H9 (cell line): ENCODE measurements at regions not wholly inside any gene's neighbourhood (a gene's known extent, or its start where the extent isn't known, plus 50 kb on each side); places are given as distances from the start of the nearest gene placed in this dataset.

Experiments
- DNase-seq: peaks from one replicate; pipeline ENCODE4 v3.0.0-alpha.2; 2017
- H2AFZ ChIP-seq: one replicate; pipeline ENCODE4 v1.6.1; 2013; ENCODE audit warnings: mild to moderate bottlenecking, low read length, control low read depth, moderate library complexity
- H2AK5ac ChIP-seq: 2 replicates; pipeline ENCODE4 v1.6.1; 2013; ENCODE audit warnings: low read length, control low read depth, mixed read lengths; ENCODE audit not compliant: insufficient read length
- H2BK120ac ChIP-seq: one replicate; pipeline ENCODE4 v1.6.1; 2013; ENCODE audit warnings: low read depth, mild to moderate bottlenecking, low read length, control low read depth, inconsistent platforms; ENCODE audit not compliant: poor library complexity, severe bottlenecking
- H2BK12ac ChIP-seq: 2 replicates; pipeline ENCODE4 v1.6.1; 2013; ENCODE audit warnings: low read length, control low read depth, mixed read lengths, low read depth; ENCODE audit not compliant: insufficient read length
- H2BK15ac ChIP-seq: 2 replicates; pipeline ENCODE4 v1.6.1; 2013; ENCODE audit warnings: low read depth, low read length, control low read depth
- H2BK20ac ChIP-seq: one replicate; pipeline ENCODE4 v1.6.1; 2013; ENCODE audit warnings: low read depth, mild to moderate bottlenecking, low read length, control low read depth, inconsistent platforms; ENCODE audit not compliant: poor library complexity, severe bottlenecking
- H2BK5ac ChIP-seq: 2 replicates; pipeline ENCODE4 v1.6.1; 2013; ENCODE audit warnings: low read length, control low read depth, mixed read lengths; ENCODE audit not compliant: insufficient read length
- H3K14ac ChIP-seq: 2 replicates; pipeline ENCODE4 v1.6.1; 2013; ENCODE audit warnings: low read length, control low read depth; ENCODE audit not compliant: insufficient read depth
- H3K18ac ChIP-seq: 2 replicates; pipeline ENCODE4 v1.6.1; 2013; ENCODE audit warnings: low read depth, mild to moderate bottlenecking, mixed read lengths, low read length, control low read depth; ENCODE audit not compliant: insufficient read length
- H3K23ac ChIP-seq: 2 replicates; pipeline ENCODE4 v1.6.1; 2013; ENCODE audit warnings: low read length, control low read depth, mixed read lengths, low read depth; ENCODE audit not compliant: insufficient read length
- H3K23me2 ChIP-seq: 2 replicates; pipeline ENCODE4 v1.6.1; 2013; ENCODE audit warnings: low read depth, mild to moderate bottlenecking, mixed read lengths, low read length, control low read depth; ENCODE audit not compliant: insufficient read length, poor library complexity, severe bottlenecking
- H3K27ac ChIP-seq: 2 replicates; pipeline ENCODE4 v1.5.1; 2013; ENCODE audit warnings: low read length, control low read depth, mixed read lengths, low read depth; ENCODE audit not compliant: insufficient read length
- H3K27me3 ChIP-seq: 2 replicates; pipeline ENCODE4 v1.6.1; 2013; ENCODE audit warnings: low read length, control low read depth, inconsistent platforms; ENCODE audit not compliant: insufficient read depth
- H3K4ac ChIP-seq: 2 replicates; pipeline ENCODE4 v1.6.1; 2013; ENCODE audit warnings: low read depth, mild to moderate bottlenecking, control low read depth, inconsistent platforms, low read length, moderate library complexity
- H3K4me1 ChIP-seq: 2 replicates; pipeline ENCODE4 v1.6.1; 2013; ENCODE audit warnings: low read length, control low read depth, inconsistent platforms; ENCODE audit not compliant: insufficient read depth
- H3K4me2 ChIP-seq: 2 replicates; pipeline ENCODE4 v1.6.1; 2013; ENCODE audit warnings: low read length, control low read depth, mixed read lengths; ENCODE audit not compliant: insufficient read length, insufficient read depth
- H3K56ac ChIP-seq: 2 replicates; pipeline ENCODE4 v1.6.1; 2013; ENCODE audit warnings: low read depth, mild to moderate bottlenecking, mixed read lengths, low read length, control low read depth; ENCODE audit not compliant: insufficient read length
- H3K79me1 ChIP-seq: 2 replicates; pipeline ENCODE4 v1.6.1; 2013; ENCODE audit warnings: low read depth, mild to moderate bottlenecking, moderate library complexity, low read length, control low read depth, inconsistent platforms; ENCODE audit not compliant: insufficient read depth, poor library complexity, severe bottlenecking
- H3K79me2 ChIP-seq: 2 replicates; pipeline ENCODE4 v1.6.1; 2013; ENCODE audit warnings: low read length, control low read depth, inconsistent platforms; ENCODE audit not compliant: insufficient read depth
- H3K9ac ChIP-seq: 2 replicates; pipeline ENCODE4 v1.6.1; 2013; ENCODE audit warnings: low read length, control low read depth, mixed read lengths; ENCODE audit not compliant: insufficient read length; ENCODE audit errors: extremely low read depth
- H3K9me3 ChIP-seq: one replicate; pipeline ENCODE4 v1.6.1; 2013; ENCODE audit warnings: low read depth, low read length, inconsistent platforms; ENCODE audit not compliant: control insufficient read depth
- H3T11ph ChIP-seq: one replicate; pipeline ENCODE4 v1.6.1; 2013; ENCODE audit warnings: mild to moderate bottlenecking, low read length, control low read depth, inconsistent platforms
- H4K20me1 ChIP-seq: one replicate; pipeline ENCODE4 v1.6.1; 2013; ENCODE audit not compliant: control insufficient read depth, insufficient read length, insufficient read depth
- H4K5ac ChIP-seq: 2 replicates; pipeline ENCODE4 v1.6.1; 2013; ENCODE audit warnings: low read depth, mild to moderate bottlenecking, mixed read lengths, low read length, control low read depth; ENCODE audit not compliant: insufficient read length
- H4K8ac ChIP-seq: replicated peaks from 2 replicates; pipeline ENCODE4 v1.6.1; 2013; ENCODE audit warnings: low read length, control low read depth, mixed read lengths, low read depth; ENCODE audit not compliant: insufficient read length
- H4K91ac ChIP-seq: 2 replicates; pipeline ENCODE4 v1.6.1; 2013; ENCODE audit warnings: low read depth, mild to moderate bottlenecking, moderate library complexity, mixed read lengths, low read length, control low read depth; ENCODE audit not compliant: insufficient read length
- H3K27ac Mint-ChIP-seq, 3 experiments: 2 replicates in 2 of 3; 3 replicates in 1 of 3; pipeline ENCODE4 v1.8.0; 2020 to 2021; ENCODE audit warnings: mixed read lengths in 3 of 3, mild to moderate bottlenecking in 1 of 3, moderate library complexity in 1 of 3
- H3K27me3 Mint-ChIP-seq: 2 replicates; pipeline ENCODE4 v1.8.0; 2021; ENCODE audit warnings: low read depth, mild to moderate bottlenecking, moderate library complexity, mixed read lengths
- H3K36me3 Mint-ChIP-seq, 3 experiments: 2 replicates in 2 of 3; 3 replicates in 1 of 3; pipeline ENCODE4 v1.8.0; 2020 to 2021; ENCODE audit warnings: low read depth in 3 of 3, mixed read lengths in 3 of 3; ENCODE audit not compliant: insufficient read depth in 1 of 3
- H3K4me1 Mint-ChIP-seq, 2 experiments: 2 replicates each; pipeline ENCODE4 v1.8.0; 2020; ENCODE audit warnings: mixed read lengths in 2 of 2
- H3K4me3 Mint-ChIP-seq, 2 experiments: 2 replicates in 1 of 2; 3 replicates in 1 of 2; pipeline ENCODE4 v1.8.0; 2020 to 2021; ENCODE audit warnings: mild to moderate bottlenecking in 2 of 2, mixed read lengths in 2 of 2, moderate library complexity in 1 of 2
- H3K9me3 Mint-ChIP-seq, 2 experiments: 2 replicates in 1 of 2; 3 replicates in 1 of 2; pipeline ENCODE4 v1.8.0; 2020; ENCODE audit warnings: mild to moderate bottlenecking in 2 of 2, mixed read lengths in 2 of 2, moderate library complexity in 1 of 2
- CTCF ChIP-seq: fragments of 200-600 bp; sonication (generic); conservative IDR thresholded peaks from 3 replicates; pipeline ENCODE4 v1.8.0; 2021; ENCODE audit warnings: antibody characterized with exemption, mild to moderate bottlenecking
- WGBS: extraction: QIAGEN DNeasy Blood & Tissue Kit; methylation state at CpG from one replicate; pipeline ENCODE4 v1.1.7; 2013; ENCODE audit warnings: missing lambda C conversion rate, low lambda C conversion rate, mixed read lengths; ENCODE audit not compliant: insufficient read length; ENCODE audit errors: extremely low coverage; 5-methylcytosine and 5-hydroxymethylcytosine counted together

- Mint-ChIP-seq H3K4me3 (no peak overlapping the region), H3K27me3 (no peaks in the 10 kb centered on the region), H3K9me3 (peaks cover 4 to 8% of the 10 kb centered on the region in 2 experiments; a peak in 4 of 5 replicates), H3K36me3 (peaks cover 3 to 13% (median 5%) of the 10 kb centered on the region in 3 experiments; a peak in 5 of 7 replicates), H3K4me1 (peaks cover 7 to 11% of the 10 kb centered on the region in 2 experiments; a peak in 3 of 4 replicates), H3K27ac (no peak overlapping the region)
- Histone ChIP-seq H2BK15ac (no peak overlapping the region), H4K20me1 (no peaks in the 10 kb centered on the region), H3T11ph (no peak overlapping the region), H3K4ac (no peak overlapping the region), H4K5ac (no peak overlapping the region), H2AFZ (no peak overlapping the region), H2BK120ac (no peak overlapping the region), H4K91ac (no peak overlapping the region), H3K79me1 (no peaks in the 10 kb centered on the region), H4K8ac (no peak overlapping the region), H3K4me1 (0 out of 2 replicates have a peak, but pooled peaks cover 2% of the 10 kb centered on the region), H2BK20ac (no peak overlapping the region), H2AK5ac (no peak overlapping the region), H3K23ac (no peak overlapping the region), H2BK5ac (no peak overlapping the region), H3K9ac (no peak overlapping the region), H3K23me2 (no peaks in the 10 kb centered on the region), H3K56ac (no peak overlapping the region), H3K9me3 (no peaks in the 10 kb centered on the region), H3K14ac (no peak overlapping the region), H3K4me2 (no peak overlapping the region), H3K18ac (no peak overlapping the region), H3K27ac (no peak overlapping the region), H2BK12ac (no peak overlapping the region), H3K79me2 (no peaks in the 10 kb centered on the region), H3K27me3 (no peaks in the 10 kb centered on the region)
- no peak for DNase-seq
- WGBS, result no CpG with 5 or more reads among the region's 2 CpGs
- no peak for TF ChIP-seq CTCF
These were observed 149.8 kb upstream of the GBE1 start for GRCh38 chr3:81911221-81911620.
